Lung (tissue), 11 donors: ENCODE measurements at regions not wholly inside any gene's neighbourhood (a gene's known extent, or its start where the extent isn't known, plus 50 kb on each side); places are given as distances from the start of the nearest gene placed in this dataset.

Experiments used
- ATAC-seq: fragments of 200-7000 bp; cut with Tn5 transposase; one replicate; pipeline ENCODE4 v1.9.1; 2020; ENCODE audit warnings: moderate number of reproducible peaks; ENCODE audit not compliant: insufficient read depth, low FRiP score
- DNase-seq, 3 donors: peaks; one replicate each; pipeline ENCODE4 v3.0.0-alpha.2; 2013 to 2017
- H3K27ac ChIP-seq, 2 donors: one replicate each; pipeline ENCODE4 v1.5.1; 2013; ENCODE audit warnings: mild to moderate bottlenecking in 2 of 2, moderate library complexity in 2 of 2, control low read depth in 1 of 2, inconsistent platforms in 1 of 2, low read depth in 1 of 2, low read length in 1 of 2
- H3K27me3 ChIP-seq, 3 donors: one replicate each; pipeline ENCODE4 v1.5.1; 2013; ENCODE audit warnings: low read length in 2 of 3; ENCODE audit not compliant: control insufficient read depth in 3 of 3, insufficient read depth in 3 of 3
- H3K36me3 ChIP-seq, 4 donors: one replicate each; pipeline ENCODE4 v1.5.1; 2013; ENCODE audit warnings: low read length in 4 of 4, mild to moderate bottlenecking in 1 of 4, moderate library complexity in 1 of 4; ENCODE audit not compliant: control insufficient read depth in 4 of 4, insufficient read depth in 4 of 4
- H3K4me1 ChIP-seq, 5 donors: one replicate each; pipeline ENCODE4 v1.5.1; 2013; ENCODE audit warnings: low read length in 5 of 5, mild to moderate bottlenecking in 2 of 5, moderate library complexity in 1 of 5; ENCODE audit not compliant: control insufficient read depth in 5 of 5, insufficient read depth in 5 of 5
- H3K4me3 ChIP-seq: one replicate; pipeline ENCODE4 v1.5.1; 2013; ENCODE audit warnings: mild to moderate bottlenecking, control low read depth, moderate library complexity
- H3K9ac ChIP-seq, 2 donors: one replicate each; pipeline ENCODE4 v1.5.1; 2013; ENCODE audit warnings: low read length in 2 of 2, control low read depth in 1 of 2; ENCODE audit not compliant: insufficient read depth in 1 of 2
- H3K9me3 ChIP-seq, 4 donors: one replicate each; pipeline ENCODE4 v1.5.1; 2013; ENCODE audit warnings: low read length in 3 of 4, mild to moderate bottlenecking in 1 of 4, moderate library complexity in 1 of 4; ENCODE audit not compliant: control insufficient read depth in 4 of 4, insufficient read depth in 3 of 4
- WGBS, 2 donors: extraction: QIAGEN DNeasy Blood & Tissue Kit; methylation state at CpG; one replicate each; pipeline ENCODE4 v1.1.7; 2013; 5-methylcytosine and 5-hydroxymethylcytosine counted together
- TF ChIP-seq, protein P1 (sequence below): IDR thresholded peaks from 2 replicates; pipeline ENCODE4 v1.5.1; 2012; ENCODE audit warnings: mild to moderate bottlenecking; ENCODE audit errors: control extremely low read depth, extremely low read depth
- donor health status: control.
- donor health status: control.
- donor health status: Bipolar disorder and iron deficiency.
- donor health status: healthy.
- donor health status: DM: yes; HTN: yes; CAD: no.

DNA sequence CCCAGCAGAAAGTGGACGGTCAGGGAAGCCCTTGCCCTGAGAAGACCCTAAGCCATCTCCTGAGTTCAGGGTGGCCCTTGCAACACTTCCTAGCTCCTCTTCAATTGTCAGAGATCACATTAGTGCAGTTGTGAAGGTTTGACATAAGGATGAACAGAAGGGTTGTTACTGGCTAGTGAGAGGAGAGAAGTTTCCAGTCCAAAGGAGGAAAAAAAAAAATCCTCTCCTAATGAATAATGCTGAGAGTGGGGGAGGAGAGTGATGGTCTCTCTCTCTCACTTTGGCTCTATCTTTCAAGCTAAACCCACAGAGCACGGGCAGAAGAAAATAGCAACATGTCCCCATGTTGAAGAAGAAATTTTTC is 819.9 kb downstream of the BCL11A start:
- TF ChIP-seq, protein P1, sequence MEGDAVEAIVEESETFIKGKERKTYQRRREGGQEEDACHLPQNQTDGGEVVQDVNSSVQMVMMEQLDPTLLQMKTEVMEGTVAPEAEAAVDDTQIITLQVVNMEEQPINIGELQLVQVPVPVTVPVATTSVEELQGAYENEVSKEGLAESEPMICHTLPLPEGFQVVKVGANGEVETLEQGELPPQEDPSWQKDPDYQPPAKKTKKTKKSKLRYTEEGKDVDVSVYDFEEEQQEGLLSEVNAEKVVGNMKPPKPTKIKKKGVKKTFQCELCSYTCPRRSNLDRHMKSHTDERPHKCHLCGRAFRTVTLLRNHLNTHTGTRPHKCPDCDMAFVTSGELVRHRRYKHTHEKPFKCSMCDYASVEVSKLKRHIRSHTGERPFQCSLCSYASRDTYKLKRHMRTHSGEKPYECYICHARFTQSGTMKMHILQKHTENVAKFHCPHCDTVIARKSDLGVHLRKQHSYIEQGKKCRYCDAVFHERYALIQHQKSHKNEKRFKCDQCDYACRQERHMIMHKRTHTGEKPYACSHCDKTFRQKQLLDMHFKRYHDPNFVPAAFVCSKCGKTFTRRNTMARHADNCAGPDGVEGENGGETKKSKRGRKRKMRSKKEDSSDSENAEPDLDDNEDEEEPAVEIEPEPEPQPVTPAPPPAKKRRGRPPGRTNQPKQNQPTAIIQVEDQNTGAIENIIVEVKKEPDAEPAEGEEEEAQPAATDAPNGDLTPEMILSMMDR = no peak
- H3K4me3 ChIP-seq = no peak overlapping the region
- H3K9ac ChIP-seq = no peak overlapping the region
- no peaks in the 10 kb centered on the region for H3K4me1 ChIP-seq
- H3K27me3 ChIP-seq = no peaks in the 10 kb centered on the region
- no peak overlapping the region for H3K27ac ChIP-seq
- H3K36me3 ChIP-seq = no peaks in the 10 kb centered on the region
- whole genome bisulfite sequencing, 2 donors = 87 to 88% methylated on average over 2 of the region's 2 CpGs
- no peak for DNase-seq
- H3K9me3 ChIP-seq = no peaks in the 10 kb centered on the region
- ATAC-seq = no peak

DNA sequence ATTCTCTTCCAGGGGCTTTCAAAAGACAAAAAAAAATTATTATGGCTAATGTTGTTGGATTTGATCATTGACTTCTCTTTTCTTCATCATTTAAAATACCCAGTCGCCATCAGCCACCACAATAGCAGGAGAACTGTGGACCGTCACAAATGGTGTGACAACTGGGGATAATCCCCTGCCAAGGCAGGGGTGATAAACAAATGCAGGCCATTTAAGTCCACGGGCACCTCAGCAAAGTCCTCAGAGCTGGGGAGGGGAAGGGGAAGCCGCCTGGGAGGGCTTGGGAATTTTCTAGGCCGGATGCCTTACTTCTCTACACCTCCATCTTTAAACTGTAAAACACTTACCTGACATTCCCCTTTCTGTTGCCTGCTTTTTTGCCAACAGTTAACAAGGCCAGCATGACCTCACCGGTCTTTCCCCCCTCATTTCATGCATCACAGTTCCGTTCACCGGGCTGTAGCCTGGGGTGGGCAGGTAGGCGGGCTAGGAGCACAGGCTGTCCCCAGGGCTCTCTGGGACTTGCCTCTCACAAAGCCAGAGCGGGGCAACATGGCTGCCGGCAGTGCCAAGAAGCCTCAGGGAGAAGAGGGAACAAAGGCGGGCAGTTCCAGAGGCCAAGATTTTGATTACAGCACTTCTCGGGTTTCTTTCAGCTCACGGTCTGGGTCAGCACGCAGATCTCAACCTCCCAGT is 820.4 kb downstream of the BCL11A start:
- Histone ChIP-seq H3K9ac (no peak overlapping the region), H3K9me3 (no peaks in the 10 kb centered on the region), H3K36me3 (no peaks in the 10 kb centered on the region), H3K27ac (no peak overlapping the region), H3K4me3 (no peak overlapping the region), H3K4me1 (no peaks in the 10 kb centered on the region), H3K27me3 (no peaks in the 10 kb centered on the region)
- 90 to 95% methylated on average over 15 of the region's 15 CpGs for WGBS, 2 donors
- no peak for ATAC-seq
- TF ChIP-seq, protein P1 = no peak
- DNase-seq = no peak

DNA sequence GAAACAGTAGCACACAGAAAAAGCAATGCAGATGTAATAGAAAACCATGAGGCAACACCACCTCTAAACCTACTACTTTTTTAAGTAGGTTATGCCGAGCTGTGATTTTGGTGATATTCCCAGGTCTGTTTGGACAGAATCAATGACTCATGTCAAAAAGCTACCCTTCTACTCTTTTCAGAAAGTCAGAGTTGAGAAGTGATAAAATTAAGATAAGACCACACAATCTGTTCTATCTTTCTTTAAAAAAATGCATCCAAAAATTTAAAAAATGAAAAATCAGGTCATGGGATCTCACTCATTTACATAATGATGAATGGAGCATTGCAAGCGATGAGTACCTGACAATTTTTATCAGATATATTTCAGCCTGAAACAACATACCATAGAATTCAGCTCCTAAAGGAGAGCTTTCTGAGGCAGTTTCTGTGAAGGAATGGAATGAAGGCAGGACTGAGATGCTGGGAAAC is 826.3 kb downstream of the BCL11A start:
- H3K9me3 ChIP-seq = no peaks in the 10 kb centered on the region
- no peak overlapping the region for H3K9ac ChIP-seq
- DNase-seq (no peak), ATAC-seq (no peak)
- no peaks in the 10 kb centered on the region for H3K27me3 ChIP-seq
- no peak overlapping the region for H3K4me3 ChIP-seq
- H3K4me1 ChIP-seq = no peaks in the 10 kb centered on the region
- WGBS, 2 donors = 84 to 91% methylated on average over 2 of the region's 2 CpGs
- H3K36me3 ChIP-seq = no peaks in the 10 kb centered on the region
- TF ChIP-seq, protein P1 = no peak
- no peak overlapping the region for H3K27ac ChIP-seq
